DMS79 (cell line): ENCODE measurements at regions not wholly inside any gene's neighbourhood (a gene's known extent, or its start where the extent isn't known, plus 50 kb on each side); places are given as distances from the start of the nearest gene placed in this dataset.
A peak's percentile ranks its signal among the peaks of the same experiment; 100 is the strongest.
"Not testable (repeated sequence)": the region's sequence is repeated elsewhere in the genome, so short reads cannot be mapped to it uniquely, and the experiment has no call there.

Experiments used
- DNase-seq: peaks from one replicate; lab custom pipeline; 2025; lab: John Stamatoyannopoulos, UW

GRCh38 chr12:28060871-28061270 lies 88.3 kb upstream of the PTHLH start:
- DNase-seq = no peak

DNA sequence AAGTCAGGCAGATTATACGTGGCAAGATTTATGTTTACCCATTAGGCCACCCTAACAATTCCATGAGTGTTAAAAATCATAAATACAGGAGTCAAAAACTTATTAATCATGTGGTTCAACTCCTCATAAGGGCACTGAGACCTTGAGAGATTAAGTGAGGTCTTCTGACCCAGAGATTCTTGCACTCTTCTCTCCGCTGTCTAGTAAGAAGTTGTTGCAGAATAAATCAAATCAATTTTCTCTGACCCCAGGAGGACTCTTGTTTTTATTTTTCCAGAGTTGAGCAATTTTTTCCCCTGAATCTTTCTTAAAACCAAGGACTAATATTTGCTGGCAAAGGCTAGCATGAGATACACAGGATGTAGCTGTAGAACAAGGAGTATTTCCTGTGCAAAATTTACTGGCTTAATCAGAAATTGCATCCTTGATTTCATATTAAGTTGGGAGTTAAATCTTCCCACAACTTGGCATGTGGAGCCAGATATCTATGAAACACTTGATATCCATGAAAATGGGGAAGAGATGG lies 90.9 kb upstream of the PTHLH start:
- DNase-seq = no peak

DNA sequence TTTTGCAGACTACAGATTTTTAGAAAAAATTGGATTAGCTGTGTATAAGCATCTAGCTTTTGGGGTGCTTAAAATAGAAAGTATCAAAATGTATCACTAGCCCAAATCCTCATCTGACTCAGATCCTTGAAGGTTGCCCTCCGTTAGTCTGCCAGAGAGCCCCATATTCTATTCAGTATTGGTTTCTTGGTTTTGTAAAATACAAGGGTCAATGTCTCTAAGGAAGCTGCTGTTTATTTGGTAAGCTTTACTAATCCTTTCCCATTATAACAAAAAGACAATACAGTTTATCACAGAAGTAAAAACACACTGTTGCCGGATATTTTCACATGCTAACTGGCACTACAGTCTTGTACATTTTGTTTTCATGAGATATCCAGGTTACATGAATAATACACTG lies 92.8 kb upstream of the PTHLH start:
- no peak for DNase-seq

- peak; percentile 0 for DNase-seq
Measured at GRCh38 chr12:28065889-28066630, 93.5 kb upstream of the PTHLH start.

- no peak for DNase-seq
Measured at GRCh38 chr12:28066879-28067278, 94.3 kb upstream of the PTHLH start.

DNA sequence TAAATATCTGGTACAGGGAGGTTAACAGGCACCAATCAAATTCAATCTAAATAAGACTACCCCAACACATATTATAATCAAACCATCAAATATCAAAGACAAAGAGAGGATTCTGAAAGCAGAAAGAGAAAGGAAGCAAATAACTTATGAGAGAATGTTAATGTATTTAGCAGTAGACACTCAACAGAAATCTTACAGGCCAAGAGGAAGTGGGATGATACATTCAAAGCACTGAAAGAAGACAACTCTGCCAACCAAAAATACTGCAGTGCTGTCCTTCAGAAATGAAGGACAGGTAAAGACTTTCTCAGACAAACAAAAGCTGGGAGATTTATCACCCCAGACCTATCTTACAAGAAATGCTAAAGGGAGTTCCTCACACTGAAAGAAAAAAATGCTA lies 95.9 kb upstream of the PTHLH start:
- DNase-seq = no peak

DNA sequence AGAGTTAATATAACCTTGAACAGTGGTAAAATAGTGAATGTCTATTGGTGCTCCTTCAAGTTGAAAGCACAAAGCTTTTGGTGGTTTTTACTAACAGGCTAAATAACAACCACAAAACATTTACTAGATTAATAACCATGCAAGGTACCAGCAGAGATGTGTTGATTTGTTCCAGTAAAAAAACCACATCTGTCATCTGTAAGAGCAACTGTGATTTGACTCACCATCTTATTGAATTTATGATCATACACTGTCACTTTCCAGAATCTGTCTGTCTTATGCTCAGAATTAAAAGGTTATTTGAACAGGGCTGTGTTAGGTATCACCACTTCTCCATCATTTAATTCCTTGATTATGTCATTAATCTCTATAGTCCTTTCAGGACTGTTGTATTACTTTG lies 107.0 kb upstream of the PTHLH start:
- DNase-seq = no peak

- no peak for DNase-seq
Measured at GRCh38 chr12:28082096-28082495, 108.2 kb upstream of the CCDC91 start.

GRCh38 chr12:28083840-28084678 lies 106.2 kb upstream of the CCDC91 start:
- no peak for DNase-seq

- DNase-seq = no peak
Measured at GRCh38 chr12:28086521-28087155, 103.6 kb upstream of the CCDC91 start.

DNA sequence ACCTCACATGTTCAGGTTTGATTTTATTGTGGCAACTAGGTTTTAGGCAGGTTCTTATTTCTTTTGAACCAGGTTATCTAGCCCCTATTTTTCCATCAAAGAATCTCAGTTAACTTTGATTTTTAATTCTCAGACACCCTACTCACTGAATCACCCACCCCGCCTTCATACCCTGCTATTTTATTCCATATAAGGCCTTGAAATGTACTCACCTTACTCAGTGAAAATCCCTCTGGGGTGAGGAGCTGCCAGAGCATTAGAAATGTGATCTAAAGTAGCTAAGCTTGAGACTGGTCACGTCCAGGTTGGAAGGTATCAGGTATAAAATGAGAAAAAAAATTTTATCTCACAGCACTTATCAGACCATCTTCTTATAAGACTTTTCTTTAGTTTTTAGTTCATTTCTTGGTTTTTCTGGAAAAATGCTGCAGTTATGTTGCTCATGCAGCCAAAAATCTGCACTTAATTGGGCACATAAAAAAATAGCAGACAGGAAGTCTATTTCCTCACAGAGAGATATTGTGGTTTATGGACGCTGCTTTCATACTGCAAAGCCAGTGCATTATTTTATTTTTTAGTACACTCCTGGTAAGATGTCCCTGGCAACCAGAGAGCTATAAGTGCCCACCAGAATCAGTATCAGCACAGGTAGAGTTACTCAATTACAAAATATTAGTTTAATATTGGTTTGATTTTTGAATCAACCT lies 101.5 kb upstream of the CCDC91 start:
- DNase-seq = no peak

DNA sequence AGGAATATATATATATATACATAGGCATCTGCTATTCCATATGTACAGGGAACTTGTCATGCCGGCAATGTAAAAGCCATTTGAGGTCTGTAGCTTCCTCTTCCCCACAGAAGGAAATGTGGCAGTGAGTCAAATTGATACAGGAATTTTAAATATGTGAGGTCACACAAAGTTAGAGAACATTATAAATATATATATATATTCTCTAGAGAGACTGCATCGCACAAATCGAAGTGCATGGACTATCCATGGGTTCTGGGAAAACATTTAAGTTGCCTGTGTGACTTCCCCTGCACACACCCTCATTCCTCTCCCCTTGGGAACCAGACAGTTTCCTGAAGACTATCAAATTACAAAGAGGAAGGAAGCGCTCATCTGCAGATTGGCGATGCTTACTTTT lies 100.9 kb upstream of the CCDC91 start:
- no peak for DNase-seq

DNA sequence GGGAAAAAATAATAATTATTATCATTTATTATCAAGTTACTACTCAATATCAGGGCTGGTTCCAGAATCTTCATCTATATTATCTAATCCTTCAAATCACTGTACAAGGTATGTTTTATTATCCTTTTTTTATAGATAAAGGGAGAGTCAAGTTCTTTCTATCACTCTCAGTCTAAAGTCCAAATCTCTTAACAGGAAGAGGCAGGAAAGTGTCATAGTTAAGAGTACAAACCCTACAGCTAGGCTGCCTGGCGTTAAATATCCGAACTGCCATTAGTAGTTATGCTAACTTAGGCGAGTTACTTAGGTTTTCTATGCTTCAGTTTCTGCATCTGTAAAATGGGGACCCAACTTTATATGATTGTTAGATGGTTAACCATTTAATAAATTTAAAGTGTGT lies 99.4 kb upstream of the CCDC91 start:
- no peak for DNase-seq

- DNase-seq = no peak
Measured at GRCh38 chr12:28092396-28092795, 97.9 kb upstream of the CCDC91 start.

DNA sequence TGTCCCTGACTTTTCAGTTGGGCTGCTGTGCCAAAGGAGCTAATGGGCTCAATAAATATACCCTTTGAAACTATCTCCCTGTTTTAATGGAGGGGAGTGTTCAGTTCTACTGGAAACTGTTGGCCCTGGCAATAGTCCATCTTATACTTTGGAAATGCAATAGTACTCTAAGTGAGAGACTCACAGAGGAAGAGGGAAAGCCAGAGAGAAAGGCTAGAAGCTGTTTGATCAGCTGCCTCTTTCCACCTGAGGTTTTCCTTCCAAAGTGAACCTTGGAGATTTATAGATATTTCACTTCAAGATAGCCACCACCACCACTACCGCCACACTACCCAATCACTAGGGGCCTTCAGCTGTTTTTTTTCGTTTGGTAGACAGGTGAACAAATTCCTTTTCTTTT lies 93.6 kb upstream of the CCDC91 start:
- no peak for DNase-seq

- no peak for DNase-seq
Measured at GRCh38 chr12:28097221-28097620, 93.0 kb upstream of the CCDC91 start.

GRCh38 chr12:28099245-28099644 lies 91.0 kb upstream of the CCDC91 start:
- DNase-seq = not testable (repeated sequence)

DNA sequence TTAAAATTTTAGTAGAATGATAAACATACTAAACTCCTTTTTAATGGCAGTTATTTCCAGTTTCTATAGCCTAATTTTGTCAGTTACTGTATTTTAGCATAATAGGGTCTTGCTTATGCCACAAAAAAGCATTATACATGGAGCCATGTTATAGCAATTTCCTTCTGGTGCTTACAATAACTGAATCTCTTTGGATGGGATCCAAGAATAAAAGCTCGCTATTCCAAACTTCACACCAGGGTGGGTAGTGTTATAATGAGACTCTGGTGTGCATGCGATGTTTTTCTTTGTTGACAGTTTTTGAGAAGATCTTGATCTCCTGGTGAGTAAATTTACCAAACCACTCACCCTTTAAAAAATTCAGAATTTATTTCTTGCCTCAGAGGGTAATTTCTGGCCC lies 90.4 kb upstream of the CCDC91 start:
- DNase-seq = no peak

GRCh38 chr12:28100717-28101116 lies 89.5 kb upstream of the CCDC91 start:
- DNase-seq = no peak

- DNase-seq = no peak
Measured at GRCh38 chr12:28104316-28104715, 85.9 kb upstream of the CCDC91 start.

DNA sequence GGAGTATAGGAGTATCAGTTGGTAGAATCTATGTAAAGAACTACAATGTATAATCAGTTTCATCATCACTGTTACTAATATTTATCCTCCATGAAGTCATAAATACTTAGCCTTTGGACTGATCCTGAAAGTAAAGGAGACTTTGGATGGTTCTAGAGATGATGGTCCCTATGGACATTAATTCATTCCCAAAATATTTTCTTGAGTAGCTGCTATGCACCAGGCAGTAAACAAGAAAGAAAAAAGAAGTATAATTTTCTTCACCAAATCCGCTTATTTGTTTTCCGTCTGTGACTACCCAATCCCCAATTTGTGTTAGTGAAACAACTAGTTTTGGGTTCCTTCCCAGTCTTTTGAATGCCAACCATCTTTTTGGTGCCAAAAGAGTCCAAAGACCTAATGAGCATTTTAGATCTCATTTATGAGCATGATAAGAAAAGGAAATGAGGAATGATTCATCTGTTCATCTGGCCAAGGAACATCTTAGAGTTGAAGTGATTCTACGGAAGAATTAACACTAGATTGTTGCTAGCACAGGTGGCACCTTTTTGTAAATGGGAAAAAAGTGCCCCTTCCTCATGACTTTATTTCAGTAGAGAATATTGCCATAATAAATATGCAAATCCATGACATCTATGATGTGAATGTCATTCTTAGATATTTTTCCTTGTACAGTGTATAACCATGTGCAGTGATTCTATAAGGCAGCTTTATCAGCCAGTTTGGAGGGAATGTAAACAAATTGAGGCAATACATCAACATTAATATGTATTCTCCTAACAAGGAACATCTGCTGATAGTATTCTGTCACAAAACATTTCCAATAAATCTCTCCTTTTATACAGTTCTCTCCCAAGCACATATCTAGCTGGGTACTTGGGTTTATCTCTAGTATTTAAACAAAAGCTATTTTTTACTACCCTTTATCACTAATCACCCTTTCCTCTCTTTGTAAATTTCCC lies 85.1 kb upstream of the CCDC91 start:
- DNase-seq = no peak
